HepG2 (cell line): ENCODE measurements at regions not wholly inside any gene's neighbourhood (a gene's known extent, or its start where the extent isn't known, plus 50 kb on each side); places are given as distances from the start of the nearest gene placed in this dataset.

Experiments
- ATAC-seq: fragments of 200-7000 bp; cut with Tn5 transposase; 3 replicates; pipeline ENCODE4 v1.9.1; 2020; ENCODE audit warnings: mild to moderate bottlenecking, moderate library complexity
- BruUV-seq: library from RNA; stranded (reverse); fragments of 400-500 nt; replicated peaks from 2 replicates; lab custom pipeline; 2021; lab: Mats Ljungman, UMichigan
- CTCF ChIA-PET: fragments of 300-600 bp; formaldehyde crosslinking; extraction: SDS; loops from one replicate; lab custom pipeline; 2021; ENCODE audit warnings: low total read pairs, inconsistent platforms, low intra/inter-chr PET ratio; lab: Yijun Ruan, JAX
- POLR2A ChIA-PET: fragments of 350-600 bp; sonication (Branson Sonifier 250); formaldehyde crosslinking; loops from one replicate; lab custom pipeline; 2020; ENCODE audit warnings: antibody characterized with exemption, inconsistent platforms; lab: Yijun Ruan, JAX
- DNase-seq: peaks from one replicate; pipeline ENCODE4 v3.0.0-alpha.2; 2015; ENCODE audit warnings: low spot score
- FAIRE-seq: peaks from 3 replicates; lab custom pipeline; 2011; peaks lifted over from hg19 to GRCh38; lab: Jason Lieb, UNC
- H2AFZ ChIP-seq: one replicate; pipeline ENCODE4 v1.6.1; 2011; ENCODE audit warnings: low read length, inconsistent platforms
- H3K27ac ChIP-seq: fragments of 300-600 bp; 3 replicates; pipeline ENCODE4 v1.8.0; 2011; ENCODE audit warnings: mixed run types, mild to moderate bottlenecking, mixed read lengths, low read length, inconsistent platforms; ENCODE audit not compliant: insufficient read depth; ENCODE audit errors: extremely low read length
- H3K27me3 ChIP-seq, 2 experiments: fragments of 200-600 bp in 1 of 2; 2 replicates in 1 of 2; 3 replicates in 1 of 2; pipeline versions ENCODE4 v1.6.0 to v1.8.0; 2011; ENCODE audit warnings: low read length in 2 of 2, mild to moderate bottlenecking in 2 of 2, moderate library complexity in 2 of 2, inconsistent platforms in 1 of 2; ENCODE audit not compliant: insufficient read depth in 2 of 2, control insufficient read depth in 1 of 2
- H3K36me3 ChIP-seq, 2 experiments: fragments of 200-600 bp in 1 of 2; replicated peaks in 1 of 2; 2 replicates in 1 of 2; 3 replicates in 1 of 2; pipeline versions ENCODE4 v1.5.1 to v1.8.0; 2011; ENCODE audit warnings: low read length in 2 of 2, inconsistent platforms in 1 of 2; ENCODE audit not compliant: insufficient read depth in 2 of 2, control insufficient read depth in 1 of 2
- H3K4me1 ChIP-seq: 2 replicates; pipeline ENCODE4 v1.5.1; 2012; ENCODE audit warnings: low read length, inconsistent platforms; ENCODE audit not compliant: insufficient read depth
- H3K4me2 ChIP-seq: 2 replicates; pipeline ENCODE4 v1.6.0; 2011; ENCODE audit warnings: low read depth, low read length, inconsistent platforms
- H3K4me3 ChIP-seq, 3 experiments: fragments of 200-600 bp in 1 of 3; sonication (generic), shearing (Covaris generic) in 1 of 3; replicated peaks in 1 of 3; 2 replicates each; pipeline ENCODE4 v1.5.1; 2011 to 2016; ENCODE audit warnings: low read length in 3 of 3, inconsistent platforms in 2 of 3, low read depth in 2 of 3, mild to moderate bottlenecking in 2 of 3, control low read depth in 1 of 3, mixed read lengths in 1 of 3; ENCODE audit not compliant: insufficient read depth in 1 of 3
- H3K79me2 ChIP-seq: one replicate; pipeline ENCODE4 v1.6.1; 2011; ENCODE audit warnings: low read length, inconsistent platforms; ENCODE audit not compliant: insufficient read depth
- H3K9ac ChIP-seq: 2 replicates; pipeline ENCODE4 v1.6.0; 2011; ENCODE audit warnings: mild to moderate bottlenecking, low read depth, low read length, inconsistent platforms; ENCODE audit not compliant: insufficient read depth
- H3K9me3 ChIP-seq: 2 replicates; pipeline ENCODE4 v1.5.1; 2012; ENCODE audit warnings: mild to moderate bottlenecking, low read length
- H4K20me1 ChIP-seq: 2 replicates; pipeline ENCODE4 v1.6.0; 2011; ENCODE audit warnings: inconsistent platforms, mild to moderate bottlenecking, low read length, moderate library complexity; ENCODE audit not compliant: insufficient read depth
- ATF1 ChIP-seq: IDR thresholded peaks from 2 replicates; pipeline ENCODE4 v1.6.1; 2016; ENCODE audit warnings: mild to moderate bottlenecking, control low read depth
- FOXP1 ChIP-seq, 2 experiments: fragments of 450-650 bp in 1 of 2; IDR thresholded peaks; 2 replicates each; pipeline ENCODE4 v1.6.1; 2017 to 2018; ENCODE audit warnings: antibody characterized with exemption in 1 of 2
- POLR2AphosphoS5 ChIP-seq: IDR thresholded peaks from 2 replicates; pipeline ENCODE4 v1.6.1; 2012; ENCODE audit warnings: low read depth, low read length
- SP5 ChIP-seq: IDR thresholded peaks from 2 replicates; pipeline ENCODE4 v1.6.1; 2016; ENCODE audit warnings: low read depth, borderline replicate concordance
- TMF1 ChIP-seq: sonication (generic); formaldehyde crosslinking; IDR thresholded peaks from 2 replicates; pipeline ENCODE4 v1.8.1; 2022; ENCODE audit warnings: low read depth, missing genetic modification reagents
- YY1 ChIP-seq: IDR thresholded peaks from 2 replicates; pipeline ENCODE4 v1.6.1; 2011; ENCODE audit warnings: low read length, low read depth, moderate library complexity, mild to moderate bottlenecking; ENCODE audit not compliant: insufficient read depth, insufficient replicate concordance
- ZNF143 ChIP-seq: sonication (generic); formaldehyde crosslinking; IDR thresholded peaks from 2 replicates; pipeline ENCODE4 v1.4.0; 2020; ENCODE audit warnings: missing genetic modification reagents
- ZNF747 ChIP-seq: sonication (generic); formaldehyde crosslinking; IDR thresholded peaks from 2 replicates; pipeline ENCODE4 v1.8.1; 2023; ENCODE audit warnings: missing genetic modification reagents, mild to moderate bottlenecking, borderline replicate concordance
- WGBS: methylation state at CpG from one replicate; pipeline ENCODE4 v1.1.6; 2017; ENCODE audit warnings: low lambda C conversion rate; 5-methylcytosine and 5-hydroxymethylcytosine counted together
- in situ Hi-C: cut with HindIII; loops from 2 replicates; pipeline ENCODE4 v1.10.0; 2017; ENCODE audit warnings: low pct_unique_long_range_greater_than_20kb; ENCODE audit not compliant: extremely low pct_ligation_motif_present
- intact Hi-C: fragments of 100-400 bp; cut with micrococcal nuclease; formaldehyde crosslinking; loops from one replicate; pipeline ENCODE4 v1.10.0; 2022; ENCODE audit not compliant: unreplicated experiment
- TF ChIP-seq, protein P1 (sequence below): sonication (generic); formaldehyde crosslinking; IDR thresholded peaks from 2 replicates; pipeline ENCODE4 v1.4.0; 2020; ENCODE audit warnings: missing genetic modification reagents
- TF ChIP-seq, protein P2 (sequence below): sonication (generic); formaldehyde crosslinking; IDR thresholded peaks from 2 replicates; pipeline ENCODE4 v1.5.1; 2020; ENCODE audit warnings: missing genetic modification reagents, mild to moderate bottlenecking, borderline replicate concordance
- TF ChIP-seq, protein P3 (sequence below): sonication (generic); formaldehyde crosslinking; IDR thresholded peaks from 2 replicates; pipeline ENCODE4 v1.5.0; 2020; ENCODE audit warnings: mild to moderate bottlenecking, missing genetic modification reagents

DNA sequence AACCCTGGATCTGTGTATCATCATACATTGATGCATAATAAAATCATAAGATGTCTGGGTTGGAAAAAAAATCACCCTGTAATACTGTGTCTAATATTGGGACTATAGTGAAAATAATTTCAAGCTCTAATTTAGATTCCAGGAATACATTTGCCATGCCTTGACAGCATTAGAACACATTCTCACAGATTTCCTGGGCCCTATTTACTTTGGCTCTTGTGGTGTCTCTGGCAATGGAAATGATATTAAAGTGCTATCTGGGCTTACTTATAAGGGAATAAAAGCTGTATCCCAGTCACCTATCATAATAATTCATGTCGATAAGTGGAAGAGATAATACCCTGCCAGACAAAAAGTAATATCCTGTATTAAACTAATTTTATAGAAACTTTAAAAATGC lies 472.0 kb downstream of the ZPLD1 start (continued):
- TF ChIP-seq TMF1 (CRISPR knock-in tag) (no peak), ZNF747 (CRISPR knock-in tag) (no peak), FOXP1 (IDR thresholded peaks at IDR 0.05) (no peak), FOXP1 (CRISPR knock-in tag; IDR thresholded peaks at IDR 0.05) (no peak), POLR2AphosphoS5 (no peak), SP5 (no peak)
- TF ChIP-seq, protein P1, sequence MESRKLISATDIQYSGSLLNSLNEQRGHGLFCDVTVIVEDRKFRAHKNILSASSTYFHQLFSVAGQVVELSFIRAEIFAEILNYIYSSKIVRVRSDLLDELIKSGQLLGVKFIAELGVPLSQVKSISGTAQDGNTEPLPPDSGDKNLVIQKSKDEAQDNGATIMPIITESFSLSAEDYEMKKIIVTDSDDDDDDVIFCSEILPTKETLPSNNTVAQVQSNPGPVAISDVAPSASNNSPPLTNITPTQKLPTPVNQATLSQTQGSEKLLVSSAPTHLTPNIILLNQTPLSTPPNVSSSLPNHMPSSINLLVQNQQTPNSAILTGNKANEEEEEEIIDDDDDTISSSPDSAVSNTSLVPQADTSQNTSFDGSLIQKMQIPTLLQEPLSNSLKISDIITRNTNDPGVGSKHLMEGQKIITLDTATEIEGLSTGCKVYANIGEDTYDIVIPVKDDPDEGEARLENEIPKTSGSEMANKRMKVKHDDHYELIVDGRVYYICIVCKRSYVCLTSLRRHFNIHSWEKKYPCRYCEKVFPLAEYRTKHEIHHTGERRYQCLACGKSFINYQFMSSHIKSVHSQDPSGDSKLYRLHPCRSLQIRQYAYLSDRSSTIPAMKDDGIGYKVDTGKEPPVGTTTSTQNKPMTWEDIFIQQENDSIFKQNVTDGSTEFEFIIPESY (CRISPR knock-in tag), result no peak

DNA sequence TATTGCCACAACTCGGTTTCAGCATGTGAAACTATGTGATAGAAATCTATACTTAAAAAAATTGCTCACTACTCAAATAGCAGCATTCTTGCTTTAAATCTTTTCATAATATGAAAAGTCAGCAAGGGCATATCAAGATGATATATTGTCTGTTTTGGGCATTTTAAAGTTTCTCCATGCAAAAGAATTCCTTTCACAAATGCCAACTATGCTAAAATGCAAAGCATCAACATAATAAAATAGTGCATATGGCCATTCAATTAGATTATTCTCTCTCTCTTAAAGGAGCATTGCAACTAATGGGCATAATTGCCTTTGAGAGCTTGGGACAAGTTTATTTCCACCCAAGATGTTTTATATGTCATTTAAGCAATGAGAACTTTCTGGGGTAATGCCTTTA lies 475.1 kb downstream of the ZPLD1 start:
- ChIA-PET CTCF (no interaction called here), POLR2A (no interaction called here)
- Histone ChIP-seq H3K4me3 (no peak overlapping the region), H3K36me3 (no peaks in the 10 kb centered on the region), H3K4me2 (no peak overlapping the region), H3K4me1 (no peaks in the 10 kb centered on the region), H3K27me3 (no peaks in the 10 kb centered on the region), H3K79me2 (no peaks in the 10 kb centered on the region), H3K9me3 (peaks cover 11% of the 10 kb centered on the region; the same call in 1 of the 2 replicates), H2AFZ (no peak overlapping the region), H3K9ac (no peak overlapping the region), H4K20me1 (no peaks in the 10 kb centered on the region), H3K27ac (no peak overlapping the region)
- FAIRE-seq (no peak), DNase-seq (no peak), ATAC-seq (no peak)
- no peak for TF ChIP-seq ZNF143 (CRISPR knock-in tag)
- TF ChIP-seq, protein P2, sequence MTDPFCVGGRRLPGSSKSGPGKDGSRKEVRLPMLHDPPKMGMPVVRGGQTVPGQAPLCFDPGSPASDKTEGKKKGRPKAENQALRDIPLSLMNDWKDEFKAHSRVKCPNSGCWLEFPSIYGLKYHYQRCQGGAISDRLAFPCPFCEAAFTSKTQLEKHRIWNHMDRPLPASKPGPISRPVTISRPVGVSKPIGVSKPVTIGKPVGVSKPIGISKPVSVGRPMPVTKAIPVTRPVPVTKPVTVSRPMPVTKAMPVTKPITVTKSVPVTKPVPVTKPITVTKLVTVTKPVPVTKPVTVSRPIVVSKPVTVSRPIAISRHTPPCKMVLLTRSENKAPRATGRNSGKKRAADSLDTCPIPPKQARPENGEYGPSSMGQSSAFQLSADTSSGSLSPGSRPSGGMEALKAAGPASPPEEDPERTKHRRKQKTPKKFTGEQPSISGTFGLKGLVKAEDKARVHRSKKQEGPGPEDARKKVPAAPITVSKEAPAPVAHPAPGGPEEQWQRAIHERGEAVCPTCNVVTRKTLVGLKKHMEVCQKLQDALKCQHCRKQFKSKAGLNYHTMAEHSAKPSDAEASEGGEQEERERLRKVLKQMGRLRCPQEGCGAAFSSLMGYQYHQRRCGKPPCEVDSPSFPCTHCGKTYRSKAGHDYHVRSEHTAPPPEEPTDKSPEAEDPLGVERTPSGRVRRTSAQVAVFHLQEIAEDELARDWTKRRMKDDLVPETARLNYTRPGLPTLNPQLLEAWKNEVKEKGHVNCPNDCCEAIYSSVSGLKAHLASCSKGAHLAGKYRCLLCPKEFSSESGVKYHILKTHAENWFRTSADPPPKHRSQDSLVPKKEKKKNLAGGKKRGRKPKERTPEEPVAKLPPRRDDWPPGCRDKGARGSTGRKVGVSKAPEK, result no peak
- TF ChIP-seq YY1, result no peak
- TF ChIP-seq ATF1, result no peak
- TF ChIP-seq, protein P3, sequence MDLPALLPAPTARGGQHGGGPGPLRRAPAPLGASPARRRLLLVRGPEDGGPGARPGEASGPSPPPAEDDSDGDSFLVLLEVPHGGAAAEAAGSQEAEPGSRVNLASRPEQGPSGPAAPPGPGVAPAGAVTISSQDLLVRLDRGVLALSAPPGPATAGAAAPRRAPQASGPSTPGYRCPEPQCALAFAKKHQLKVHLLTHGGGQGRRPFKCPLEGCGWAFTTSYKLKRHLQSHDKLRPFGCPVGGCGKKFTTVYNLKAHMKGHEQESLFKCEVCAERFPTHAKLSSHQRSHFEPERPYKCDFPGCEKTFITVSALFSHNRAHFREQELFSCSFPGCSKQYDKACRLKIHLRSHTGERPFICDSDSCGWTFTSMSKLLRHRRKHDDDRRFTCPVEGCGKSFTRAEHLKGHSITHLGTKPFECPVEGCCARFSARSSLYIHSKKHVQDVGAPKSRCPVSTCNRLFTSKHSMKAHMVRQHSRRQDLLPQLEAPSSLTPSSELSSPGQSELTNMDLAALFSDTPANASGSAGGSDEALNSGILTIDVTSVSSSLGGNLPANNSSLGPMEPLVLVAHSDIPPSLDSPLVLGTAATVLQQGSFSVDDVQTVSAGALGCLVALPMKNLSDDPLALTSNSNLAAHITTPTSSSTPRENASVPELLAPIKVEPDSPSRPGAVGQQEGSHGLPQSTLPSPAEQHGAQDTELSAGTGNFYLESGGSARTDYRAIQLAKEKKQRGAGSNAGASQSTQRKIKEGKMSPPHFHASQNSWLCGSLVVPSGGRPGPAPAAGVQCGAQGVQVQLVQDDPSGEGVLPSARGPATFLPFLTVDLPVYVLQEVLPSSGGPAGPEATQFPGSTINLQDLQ (CRISPR knock-in tag), result no peak
- in situ Hi-C loops, result no loop called here
- intact Hi-C loops, result no loop called here
- 0% methylated on average over 1 of the region's 1 CpG for WGBS
- no TSS peak for BruUV-seq
